K562 (cell line): ENCODE measurements at regions not wholly inside any gene's neighbourhood (a gene's known extent, or its start where the extent isn't known, plus 50 kb on each side); places are given as distances from the start of the nearest gene placed in this dataset.

ENCODE experiments used
- ATAC-seq: fragments of 200-7000 bp; cut with Tn5 transposase; 3 replicates; pipeline ENCODE4 v1.9.1; 2020; ENCODE audit warnings: moderate library complexity
- BruUV-seq: library from RNA; stranded (reverse); fragments of 400-500 nt; replicated peaks from 2 replicates; lab custom pipeline; 2021; lab: Mats Ljungman, UMichigan
- CTCF ChIA-PET: fragments of 300-600 bp; formaldehyde crosslinking; extraction: SDS; loops from one replicate; lab custom pipeline; 2021; ENCODE audit warnings: low intra/inter-chr PET ratio; lab: Yijun Ruan, JAX
- POLR2A ChIA-PET: fragments of 300-600, 350-650 bp; sonication (Branson Sonifier 250); formaldehyde crosslinking; extraction: SDS; loops from one replicate; lab custom pipeline; 2021; ENCODE audit warnings: antibody characterized with exemption, inconsistent platforms; lab: Yijun Ruan, JAX
- DNase-seq, 4 experiments: peaks; one replicate each; pipeline versions ENCODE4 v3.0.0 to v3.0.0-alpha.2; 2011 to 2018; ENCODE audit warnings: low spot score in 3 of 4, mixed read lengths in 3 of 4; ENCODE audit errors: extremely low read depth in 1 of 4
- FAIRE-seq: peaks from 2 replicates; lab custom pipeline; 2011; peaks lifted over from hg19 to GRCh38; lab: Jason Lieb, UNC
- H2AFZ ChIP-seq: 2 replicates; pipeline ENCODE4 v1.6.0; 2011; ENCODE audit warnings: low read depth, low read length, control low read depth, inconsistent platforms
- H3K27ac ChIP-seq: fragments of 200-600 bp; 3 replicates; pipeline ENCODE4 v1.8.0; 2011; ENCODE audit warnings: low read depth, mild to moderate bottlenecking, control low read depth, inconsistent platforms, low read length, moderate library complexity, mixed read lengths; ENCODE audit errors: extremely low read depth
- H3K27me3 ChIP-seq, 2 experiments: fragments of 300-600 bp in 1 of 2; 2 replicates in 1 of 2; 3 replicates in 1 of 2; pipeline versions ENCODE4 v1.6.0 to v1.8.0; 2011; ENCODE audit warnings: inconsistent platforms in 2 of 2, low read length in 2 of 2, mild to moderate bottlenecking in 1 of 2, mixed read lengths in 1 of 2, moderate library complexity in 1 of 2; ENCODE audit not compliant: control insufficient read depth in 2 of 2, insufficient read depth in 2 of 2
- H3K36me3 ChIP-seq: fragments of 300-600 bp; 3 replicates; pipeline ENCODE4 v1.8.0; 2011; ENCODE audit warnings: mild to moderate bottlenecking, low read length, inconsistent platforms; ENCODE audit not compliant: control insufficient read depth, insufficient read depth
- H3K4me1 ChIP-seq, 2 experiments: fragments of 200-600 bp in 1 of 2; replicated peaks in 1 of 2; 2 replicates in 1 of 2; 3 replicates in 1 of 2; pipeline versions ENCODE4 v1.5.1 to v1.8.0; 2011; ENCODE audit warnings: inconsistent platforms in 2 of 2, low read length in 2 of 2, mild to moderate bottlenecking in 1 of 2, mixed read lengths in 1 of 2, moderate library complexity in 1 of 2; ENCODE audit not compliant: control insufficient read depth in 2 of 2, insufficient read depth in 2 of 2
- H3K4me2 ChIP-seq: 2 replicates; pipeline ENCODE4 v1.6.1; 2011; ENCODE audit warnings: low read length, control low read depth, inconsistent platforms, mixed read lengths; ENCODE audit not compliant: insufficient read depth
- H3K4me3 ChIP-seq: fragments of 200-600 bp; sonication (generic), shearing (Covaris generic); 2 replicates; pipeline ENCODE4 v1.5.1; 2016; ENCODE audit warnings: control low read depth, inconsistent platforms
- H3K79me2 ChIP-seq: fragments of 200-600 bp; 3 replicates; pipeline ENCODE4 v1.8.0; 2011; ENCODE audit warnings: low read length, inconsistent platforms; ENCODE audit not compliant: control insufficient read depth, insufficient read depth
- H3K9ac ChIP-seq, 2 experiments: 2 replicates each; pipeline versions ENCODE4 v1.6.0 to v1.6.1; 2011; ENCODE audit warnings: low read depth in 2 of 2, low read length in 2 of 2, control low read depth in 1 of 2, inconsistent platforms in 1 of 2, mild to moderate bottlenecking in 1 of 2, mixed read lengths in 1 of 2; ENCODE audit not compliant: insufficient read depth in 1 of 2
- H3K9me1 ChIP-seq: one replicate; pipeline ENCODE4 v1.6.0; 2011; ENCODE audit warnings: inconsistent platforms, mild to moderate bottlenecking, low read length, moderate library complexity; ENCODE audit not compliant: control insufficient read depth, insufficient read depth
- H3K9me3 ChIP-seq: replicated peaks from 2 replicates; pipeline ENCODE4 v1.5.1; 2011; ENCODE audit warnings: low read depth, low read length, inconsistent platforms; ENCODE audit not compliant: control insufficient read depth, insufficient read depth
- H4K20me1 ChIP-seq: replicated peaks from 2 replicates; pipeline ENCODE4 v1.6.1; 2011; ENCODE audit warnings: low read length, inconsistent platforms, mixed read lengths; ENCODE audit not compliant: control insufficient read depth, insufficient read depth
- CC2D1A ChIP-seq: fragments of 450-650 bp; IDR thresholded peaks from 2 replicates; pipeline ENCODE4 v1.6.1; 2017; ENCODE audit warnings: mild to moderate bottlenecking
- CHCHD3 ChIP-seq: fragments of 250-450 bp; sonication (Bioruptor Pico); IDR thresholded peaks from 2 replicates; pipeline ENCODE4 v2.1.2; 2022; ENCODE audit warnings: mild to moderate bottlenecking
- JUND ChIP-seq, 2 experiments: IDR thresholded peaks; 2 replicates in 1 of 2; 3 replicates in 1 of 2; pipeline ENCODE4 v1.6.1; 2011; ENCODE audit warnings: borderline replicate concordance in 2 of 2, low read depth in 2 of 2, low read length in 2 of 2, improper control_type of control experiment in 1 of 2, missing biosample characterization in 1 of 2, missing genetic modification characterization in 1 of 2, missing genetic modification reagents in 1 of 2
- TAF15 ChIP-seq: fragments of 200-400 bp; formaldehyde crosslinking; IDR thresholded peaks from 2 replicates; pipeline ENCODE4 v1.6.1; 2017; ENCODE audit warnings: mild to moderate bottlenecking, low read depth, low read length, moderate library complexity
- ZNF316 ChIP-seq: fragments of 450-650 bp; IDR thresholded peaks from 2 replicates; pipeline ENCODE4 v1.6.1; 2016
- WGBS: fragments of 100-300 bp; shearing (Covaris generic); methylation state at CpG from one replicate; pipeline ENCODE4 v1.1.6; 2016; ENCODE audit warnings: low coverage, mixed read lengths; ENCODE audit not compliant: insufficient coverage; ENCODE audit errors: missing lambda C conversion rate; 5-methylcytosine and 5-hydroxymethylcytosine counted together
- in situ Hi-C: fragments of 300-500 bp; cut with MboI; formaldehyde crosslinking; loops from 4 replicates; pipeline ENCODE4 v1.15.0; 2018; ENCODE audit warnings: inconsistent platforms, mixed read lengths
- intact Hi-C: fragments of 100-400 bp; cut with micrococcal nuclease; formaldehyde crosslinking; loops from 2 replicates; pipeline ENCODE4 v1.14.2; 2022
- TF ChIP-seq, protein P1 (sequence below), 2 experiments: fragments of 450-650 bp in 1 of 2; sonication (generic) in 1 of 2; formaldehyde crosslinking in 1 of 2; IDR thresholded peaks in 1 of 2; conservative IDR thresholded peaks in 1 of 2; 2 replicates each; pipeline versions ENCODE4 v1.6.1 to v1.8.1; 2016 to 2023; ENCODE audit warnings: mild to moderate bottlenecking in 2 of 2, moderate library complexity in 2 of 2, inconsistent platforms in 1 of 2, missing genetic modification reagents in 1 of 2

DNA sequence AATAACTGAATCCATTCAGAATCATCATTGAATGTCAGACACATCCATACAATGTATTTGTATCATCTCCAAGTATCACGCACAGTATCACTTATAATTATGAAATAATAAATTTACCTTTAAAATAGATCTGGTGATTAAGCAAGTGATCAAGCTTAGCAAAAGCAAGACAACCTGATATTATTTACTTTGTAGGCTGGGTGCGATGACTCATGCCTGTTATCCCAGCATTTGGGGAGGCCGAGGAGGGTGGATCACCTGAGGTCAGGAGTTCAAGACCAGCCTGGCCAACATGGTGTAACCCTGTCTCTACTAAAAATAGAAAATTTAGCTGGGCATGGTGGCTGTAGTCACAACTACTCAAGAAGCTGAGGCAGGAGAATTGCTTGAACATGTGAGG, 421.0 kb upstream of the NETO1 start:
- in situ Hi-C loops: no loop called here
- no peaks in the 10 kb centered on the region for H4K20me1 ChIP-seq
- H3K27ac ChIP-seq: no peak overlapping the region
- H3K4me1 ChIP-seq: no peaks in the 10 kb centered on the region
- intact Hi-C loops: no loop called here
- H3K79me2 ChIP-seq: no peaks in the 10 kb centered on the region
- no peak for FAIRE-seq
- BruUV-seq: no TSS peak
- POLR2A ChIA-PET: no interaction called here
- WGBS: 0% methylated on average over 2 of the region's 3 CpGs
- H3K36me3 ChIP-seq: no peaks in the 10 kb centered on the region
- H3K9me3 ChIP-seq: no peaks in the 10 kb centered on the region
- H3K9me1 ChIP-seq: no peaks in the 10 kb centered on the region
- H2AFZ ChIP-seq: no peak overlapping the region
- no peak overlapping the region for H3K4me2 ChIP-seq
- H3K27me3 ChIP-seq: no peaks in the 10 kb centered on the region
- TF ChIP-seq TAF15: no peak
- 0 out of 2 replicates have a peak, but pooled peaks have one; percentile 10 for TF ChIP-seq JUND (IDR thresholded peaks at IDR 0.05; ENCODE audit: borderline replicate concordance, low read depth, low read length)
- peak; percentile 14; the same call in 1 of the 3 replicates for TF ChIP-seq JUND (tag; IDR thresholded peaks at IDR 0.05; ENCODE audit: borderline replicate concordance, low read depth, low read length)
- TF ChIP-seq ZNF316: no peak
- TF ChIP-seq, protein P1, sequence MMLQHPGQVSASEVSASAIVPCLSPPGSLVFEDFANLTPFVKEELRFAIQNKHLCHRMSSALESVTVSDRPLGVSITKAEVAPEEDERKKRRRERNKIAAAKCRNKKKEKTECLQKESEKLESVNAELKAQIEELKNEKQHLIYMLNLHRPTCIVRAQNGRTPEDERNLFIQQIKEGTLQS (IDR thresholded peaks at IDR 0.05): peak; percentile 25; the same call in 1 of the 2 replicates
- TF ChIP-seq, protein P1 (CRISPR knock-in tag; conservative IDR thresholded peaks at IDR 0.05): no peak
- TF ChIP-seq CHCHD3 (CRISPR knock-in tag): no peak
- no peak for TF ChIP-seq CC2D1A
- CTCF ChIA-PET: no interaction called here
- ATAC-seq: no peak
- no peak overlapping the region for H3K4me3 ChIP-seq
- DNase-seq: no peak
- H3K9ac ChIP-seq: no peak overlapping the region
